Ishikawa (cell line): ENCODE measurements at regions not wholly inside any gene's neighbourhood (a gene's known extent, or its start where the extent isn't known, plus 50 kb on each side); places are given as distances from the start of the nearest gene placed in this dataset.

Source experiments
- CEBPB ChIP-seq: IDR thresholded peaks from 2 replicates; pipeline ENCODE4 v1.6.1; 2012
- CREB1 ChIP-seq: IDR thresholded peaks from 2 replicates; pipeline ENCODE4 v1.6.1; 2012; ENCODE audit warnings: low read depth
- EGR1 ChIP-seq: IDR thresholded peaks from 2 replicates; pipeline ENCODE4 v1.6.1; 2012
- EP300 ChIP-seq: IDR thresholded peaks from 2 replicates; pipeline ENCODE4 v1.6.1; 2012; ENCODE audit warnings: borderline replicate concordance
- FOXM1 ChIP-seq: IDR thresholded peaks from 2 replicates; pipeline ENCODE4 v1.6.1; 2012; ENCODE audit warnings: low read depth, borderline replicate concordance
- NFIC ChIP-seq: IDR thresholded peaks from 2 replicates; pipeline ENCODE4 v1.6.1; 2012
- RAD21 ChIP-seq: IDR thresholded peaks from 2 replicates; pipeline ENCODE4 v1.6.1; 2012; ENCODE audit warnings: low read depth
- TAF1 ChIP-seq: IDR thresholded peaks from 2 replicates; pipeline ENCODE4 v1.6.1; 2012; ENCODE audit warnings: low read depth, mild to moderate bottlenecking
- TCF12 ChIP-seq: IDR thresholded peaks from 2 replicates; pipeline ENCODE4 v1.6.1; 2012; ENCODE audit warnings: low read depth
- TEAD4 ChIP-seq: IDR thresholded peaks from 2 replicates; pipeline ENCODE4 v1.6.1; 2012
- YY1 ChIP-seq: IDR thresholded peaks from 2 replicates; pipeline ENCODE4 v1.6.1; 2012; ENCODE audit warnings: low read depth
- ZBTB7A ChIP-seq: IDR thresholded peaks from 2 replicates; pipeline ENCODE4 v1.6.1; 2012; ENCODE audit warnings: low read depth
- TF ChIP-seq, protein P1 (sequence below): IDR thresholded peaks from 2 replicates; pipeline ENCODE4 v1.6.1; 2012; ENCODE audit warnings: low read depth, mild to moderate bottlenecking
- TF ChIP-seq, protein P2 (sequence below): IDR thresholded peaks from 2 replicates; pipeline ENCODE4 v1.6.1; 2012

DNA sequence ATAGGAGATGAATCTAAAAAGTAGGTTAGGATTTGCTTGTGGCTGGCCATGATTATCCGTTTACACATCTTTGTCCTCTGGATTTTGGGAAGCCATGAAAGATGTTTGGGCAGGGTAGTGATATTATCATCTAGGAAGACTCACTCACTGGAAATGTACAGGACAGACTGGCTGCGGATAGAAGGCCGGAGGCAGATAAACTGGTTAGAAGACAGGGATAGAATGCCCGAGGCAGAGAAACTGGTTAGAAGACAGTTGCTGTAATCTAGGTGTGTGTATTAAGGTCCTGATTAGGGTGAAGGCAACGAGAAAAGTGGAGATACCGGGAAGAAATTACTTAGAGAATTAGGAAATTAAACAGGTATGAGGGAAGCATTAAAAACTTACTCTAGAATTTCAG is 68.8 kb downstream of the SPRY1 start:
- no peak for TF ChIP-seq RAD21
- TF ChIP-seq EGR1 = no peak
- no peak for TF ChIP-seq EP300
- TF ChIP-seq, protein P1, sequence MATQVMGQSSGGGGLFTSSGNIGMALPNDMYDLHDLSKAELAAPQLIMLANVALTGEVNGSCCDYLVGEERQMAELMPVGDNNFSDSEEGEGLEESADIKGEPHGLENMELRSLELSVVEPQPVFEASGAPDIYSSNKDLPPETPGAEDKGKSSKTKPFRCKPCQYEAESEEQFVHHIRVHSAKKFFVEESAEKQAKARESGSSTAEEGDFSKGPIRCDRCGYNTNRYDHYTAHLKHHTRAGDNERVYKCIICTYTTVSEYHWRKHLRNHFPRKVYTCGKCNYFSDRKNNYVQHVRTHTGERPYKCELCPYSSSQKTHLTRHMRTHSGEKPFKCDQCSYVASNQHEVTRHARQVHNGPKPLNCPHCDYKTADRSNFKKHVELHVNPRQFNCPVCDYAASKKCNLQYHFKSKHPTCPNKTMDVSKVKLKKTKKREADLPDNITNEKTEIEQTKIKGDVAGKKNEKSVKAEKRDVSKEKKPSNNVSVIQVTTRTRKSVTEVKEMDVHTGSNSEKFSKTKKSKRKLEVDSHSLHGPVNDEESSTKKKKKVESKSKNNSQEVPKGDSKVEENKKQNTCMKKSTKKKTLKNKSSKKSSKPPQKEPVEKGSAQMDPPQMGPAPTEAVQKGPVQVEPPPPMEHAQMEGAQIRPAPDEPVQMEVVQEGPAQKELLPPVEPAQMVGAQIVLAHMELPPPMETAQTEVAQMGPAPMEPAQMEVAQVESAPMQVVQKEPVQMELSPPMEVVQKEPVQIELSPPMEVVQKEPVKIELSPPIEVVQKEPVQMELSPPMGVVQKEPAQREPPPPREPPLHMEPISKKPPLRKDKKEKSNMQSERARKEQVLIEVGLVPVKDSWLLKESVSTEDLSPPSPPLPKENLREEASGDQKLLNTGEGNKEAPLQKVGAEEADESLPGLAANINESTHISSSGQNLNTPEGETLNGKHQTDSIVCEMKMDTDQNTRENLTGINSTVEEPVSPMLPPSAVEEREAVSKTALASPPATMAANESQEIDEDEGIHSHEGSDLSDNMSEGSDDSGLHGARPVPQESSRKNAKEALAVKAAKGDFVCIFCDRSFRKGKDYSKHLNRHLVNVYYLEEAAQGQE = no peak
- no peak for TF ChIP-seq CREB1
- TF ChIP-seq CEBPB = no peak
- no peak for TF ChIP-seq FOXM1
- TF ChIP-seq NFIC = no peak
- no peak for TF ChIP-seq TEAD4
- no peak for TF ChIP-seq YY1
- TF ChIP-seq, protein P2, sequence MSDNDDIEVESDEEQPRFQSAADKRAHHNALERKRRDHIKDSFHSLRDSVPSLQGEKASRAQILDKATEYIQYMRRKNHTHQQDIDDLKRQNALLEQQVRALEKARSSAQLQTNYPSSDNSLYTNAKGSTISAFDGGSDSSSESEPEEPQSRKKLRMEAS = no peak
- TF ChIP-seq TAF1 = no peak
- no peak for TF ChIP-seq TCF12
- no peak for TF ChIP-seq ZBTB7A
